GM21360 (cell line): ENCODE measurements at regions not wholly inside any gene's neighbourhood (a gene's known extent, or its start where the extent isn't known, plus 50 kb on each side); places are given as distances from the start of the nearest gene placed in this dataset.

Source experiments
- ATAC-seq: cut with Tn5 transposase; IDR thresholded peaks from one replicate; pipeline ENCODE4 v1.9.1; 2021; ENCODE audit warnings: mild to moderate bottlenecking, moderate library complexity; ENCODE audit not compliant: unreplicated experiment

- no peak for ATAC-seq
These were observed 1221.4 kb downstream of the VRK1 start for GRCh38 chr14:98018628-98019027.

GRCh38 chr14:98022541-98023520 is 1225.6 kb downstream of the VRK1 start:
- ATAC-seq, result no peak

DNA sequence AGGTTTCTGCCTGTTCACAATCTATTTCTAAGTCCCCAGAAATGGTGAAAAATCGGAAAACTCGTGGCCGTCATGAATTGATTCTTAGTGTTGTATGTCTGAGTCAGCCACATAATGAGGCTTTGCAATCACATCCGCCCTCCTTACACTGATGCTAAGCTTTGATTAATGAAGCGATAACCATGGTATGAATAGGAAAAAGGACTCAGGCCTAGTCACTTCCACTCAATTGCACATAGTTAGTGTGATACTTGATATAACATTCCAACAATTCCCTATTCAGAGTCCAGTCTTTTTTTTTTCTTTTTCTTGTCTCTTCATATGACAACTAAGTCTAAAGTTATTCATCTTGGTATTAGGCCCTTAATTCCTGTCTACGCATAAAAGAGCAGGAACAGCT is 1231.0 kb downstream of the VRK1 start:
- no peak for ATAC-seq

GRCh38 chr14:98035396-98035795 is 1236.6 kb downstream of the BCL11B start:
- ATAC-seq, result no peak

DNA sequence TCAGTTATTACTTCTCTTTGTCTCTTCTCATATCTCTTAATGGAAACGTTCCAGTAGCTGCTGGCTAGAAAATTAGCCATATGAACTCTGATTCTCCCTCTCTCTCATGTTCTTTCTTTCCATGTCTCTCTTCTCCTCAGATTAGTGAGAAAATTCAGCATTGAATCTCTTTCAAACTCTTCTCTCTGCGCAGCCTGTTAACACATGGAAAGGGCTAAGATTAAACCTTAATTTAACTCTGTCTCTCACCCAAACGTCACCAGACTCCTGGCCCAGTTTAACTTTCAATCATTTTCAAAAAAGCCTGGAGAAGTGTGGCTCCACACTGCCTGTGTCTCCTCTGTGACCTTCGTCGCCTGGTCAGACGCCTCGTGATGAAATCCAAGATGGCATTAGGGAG is 1234.2 kb downstream of the BCL11B start:
- ATAC-seq, result no peak

DNA sequence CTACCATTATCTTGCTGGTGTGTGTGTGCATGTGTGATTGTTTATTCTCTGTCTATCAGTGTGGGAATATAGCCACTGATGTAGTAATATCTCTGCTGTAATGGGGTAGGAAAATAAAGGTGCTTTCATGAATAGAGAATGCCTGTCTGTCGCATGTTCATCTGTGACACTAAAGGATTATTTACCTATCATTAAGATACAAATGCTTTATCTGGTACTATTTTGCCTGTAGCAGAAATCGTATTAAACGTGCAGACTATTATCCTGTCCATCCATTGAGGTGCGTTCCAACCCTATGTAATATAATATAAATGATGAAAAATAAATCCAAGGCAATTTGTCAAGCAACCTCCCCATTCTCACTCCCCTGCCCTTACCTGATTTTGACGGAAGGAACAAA is 1215.1 kb downstream of the BCL11B start:
- no peak for ATAC-seq

DNA sequence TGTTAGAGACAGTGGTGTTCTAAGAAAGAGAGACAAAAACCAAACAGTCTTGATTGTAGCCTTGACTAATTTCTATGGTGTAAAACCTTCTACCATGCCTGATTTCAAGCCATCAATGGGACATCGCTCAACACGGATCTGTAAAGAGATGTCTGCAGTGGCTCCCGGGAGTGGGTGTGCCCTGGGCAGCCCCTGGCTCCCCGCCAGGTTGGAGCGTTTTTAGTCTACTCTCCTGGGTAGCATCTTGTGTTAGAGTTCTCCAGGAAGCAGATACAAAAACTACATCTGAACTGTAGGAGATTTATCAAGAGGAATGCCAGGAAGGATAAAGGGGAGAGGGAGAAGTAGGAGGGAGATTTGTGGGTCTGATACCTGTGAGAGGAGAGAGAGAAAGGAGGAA is 1212.9 kb downstream of the BCL11B start:
- ATAC-seq, result no peak

- no peak for ATAC-seq
These were observed 1209.9 kb downstream of the BCL11B start for GRCh38 chr14:98062083-98062482.

GRCh38 chr14:98069712-98070171 is 1202.3 kb downstream of the BCL11B start:
- no peak for ATAC-seq

- no peak for ATAC-seq
These were observed 1201.5 kb downstream of the BCL11B start for GRCh38 chr14:98070536-98070935.

GRCh38 chr14:98074111-98074510 is 1197.9 kb downstream of the BCL11B start:
- no peak for ATAC-seq

DNA sequence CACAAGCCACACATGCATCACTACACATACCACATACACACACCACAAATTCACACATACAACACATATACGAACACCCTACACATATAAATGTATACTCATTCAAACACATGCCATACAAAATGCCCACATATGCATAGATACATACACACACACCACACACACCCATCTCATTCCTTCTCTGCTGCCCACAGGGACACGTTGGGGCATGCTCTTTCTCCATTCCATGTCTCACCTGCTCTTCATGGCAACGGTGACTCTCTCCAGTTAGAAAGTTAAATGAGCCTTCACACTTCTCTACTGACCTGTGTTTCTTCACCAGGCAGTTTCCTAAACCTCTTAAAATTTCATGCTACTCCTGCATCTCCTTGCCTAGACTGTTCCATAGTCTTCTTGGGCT is 1194.8 kb downstream of the BCL11B start:
- no peak for ATAC-seq

DNA sequence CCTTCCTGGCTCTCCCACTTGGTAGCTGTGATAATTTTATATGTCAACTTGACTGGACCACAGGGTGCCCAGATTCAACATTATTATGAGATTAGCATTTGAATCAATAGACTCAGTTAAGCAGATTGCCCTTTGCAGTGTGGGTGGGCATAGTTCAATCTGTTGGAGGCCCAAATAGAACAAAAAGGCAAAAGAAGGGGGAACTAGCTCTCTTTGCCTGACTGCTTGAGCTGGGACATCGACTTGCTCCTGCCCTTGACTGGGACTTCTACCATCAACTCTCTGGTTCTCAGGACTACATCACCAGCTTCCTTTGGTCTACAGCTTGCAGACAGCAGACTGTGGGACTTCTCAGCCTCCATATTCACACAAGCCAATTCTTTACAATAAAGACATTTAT is 1189.2 kb downstream of the BCL11B start:
- ATAC-seq, result no peak

- ATAC-seq, result no peak
These were observed 1186.2 kb downstream of the BCL11B start for GRCh38 chr14:98085751-98086150.

DNA sequence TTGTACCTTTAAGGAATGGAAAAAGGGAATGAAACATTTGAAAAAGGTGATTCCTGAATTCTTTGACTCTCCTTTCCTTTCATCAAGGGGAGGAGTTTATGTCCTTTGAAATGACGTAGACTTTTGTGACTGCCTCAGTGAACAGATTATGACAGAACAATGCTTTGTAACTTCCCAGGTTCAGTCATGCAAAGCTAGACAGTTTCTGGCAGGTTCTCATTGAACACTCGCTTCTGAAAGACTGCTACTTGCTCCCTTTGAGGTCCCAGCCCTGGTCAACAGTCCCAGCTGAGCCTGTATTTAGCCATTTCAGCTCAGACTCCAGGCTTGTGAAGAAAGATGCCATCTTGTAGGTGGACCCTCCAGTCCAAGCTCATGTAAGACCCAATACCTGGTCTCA is 1178.9 kb downstream of the BCL11B start:
- ATAC-seq, result no peak

GRCh38 chr14:98099527-98099926 is 1172.5 kb downstream of the BCL11B start:
- no peak for ATAC-seq

DNA sequence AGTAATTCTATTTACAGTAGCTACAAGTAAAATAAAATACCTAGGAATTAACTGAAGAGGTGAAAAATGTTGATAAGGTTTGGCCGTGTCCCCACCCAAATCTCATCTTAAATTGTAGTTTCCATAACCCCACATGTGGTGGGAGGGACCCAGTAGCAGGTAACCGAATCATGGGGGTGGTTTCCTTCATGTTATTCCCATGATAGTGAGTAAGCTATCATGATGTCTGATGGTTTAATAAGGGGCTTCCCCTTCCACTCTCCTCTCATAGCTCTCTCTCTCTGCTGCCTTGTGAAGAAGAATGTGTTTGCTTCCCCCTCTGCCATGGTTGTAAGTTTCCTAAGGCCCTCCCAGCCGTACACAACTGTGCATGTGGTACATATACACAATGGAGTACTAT is 1170.7 kb downstream of the BCL11B start:
- ATAC-seq, result no peak

DNA sequence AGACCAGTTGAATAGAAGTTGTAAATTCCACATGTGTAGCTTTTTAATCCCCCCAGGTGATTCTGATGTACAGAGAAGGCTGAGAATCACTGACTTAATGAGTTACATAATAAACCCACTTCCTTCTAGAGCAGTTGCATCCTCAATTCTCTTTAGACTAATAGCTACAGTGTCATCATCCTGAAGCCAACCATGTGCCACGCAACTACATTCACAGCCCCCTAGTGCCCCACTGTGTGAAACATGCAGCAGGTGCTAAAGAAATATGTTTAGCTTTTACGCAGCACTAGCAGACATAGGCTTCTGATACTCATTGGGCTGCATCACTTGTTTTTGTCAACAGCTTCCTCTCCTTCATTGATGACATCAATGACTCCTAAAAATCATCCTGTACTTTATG is 1168.3 kb downstream of the BCL11B start:
- ATAC-seq, result no peak

DNA sequence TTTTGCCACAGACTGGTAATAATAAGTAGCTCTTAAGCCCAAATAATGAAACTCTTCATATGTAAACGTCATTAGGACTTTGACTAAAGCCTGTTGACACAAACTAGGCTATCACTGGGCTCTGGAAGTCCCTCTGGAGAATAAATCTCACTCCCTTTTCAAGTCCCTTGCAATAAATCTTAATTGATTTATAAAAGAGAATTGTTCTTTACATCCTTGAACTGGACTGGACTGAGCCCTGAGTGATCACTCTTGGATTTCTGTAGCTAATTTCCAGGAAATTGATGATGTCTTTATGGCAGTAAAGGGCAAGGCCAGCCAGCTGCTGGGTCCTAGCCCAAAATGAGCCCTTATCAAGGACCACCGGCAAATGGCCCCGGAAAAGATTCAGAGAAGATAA is 1162.7 kb downstream of the BCL11B start:
- no peak for ATAC-seq

GRCh38 chr14:98112194-98112780 is 1159.7 kb downstream of the BCL11B start:
- ATAC-seq, result no peak

DNA sequence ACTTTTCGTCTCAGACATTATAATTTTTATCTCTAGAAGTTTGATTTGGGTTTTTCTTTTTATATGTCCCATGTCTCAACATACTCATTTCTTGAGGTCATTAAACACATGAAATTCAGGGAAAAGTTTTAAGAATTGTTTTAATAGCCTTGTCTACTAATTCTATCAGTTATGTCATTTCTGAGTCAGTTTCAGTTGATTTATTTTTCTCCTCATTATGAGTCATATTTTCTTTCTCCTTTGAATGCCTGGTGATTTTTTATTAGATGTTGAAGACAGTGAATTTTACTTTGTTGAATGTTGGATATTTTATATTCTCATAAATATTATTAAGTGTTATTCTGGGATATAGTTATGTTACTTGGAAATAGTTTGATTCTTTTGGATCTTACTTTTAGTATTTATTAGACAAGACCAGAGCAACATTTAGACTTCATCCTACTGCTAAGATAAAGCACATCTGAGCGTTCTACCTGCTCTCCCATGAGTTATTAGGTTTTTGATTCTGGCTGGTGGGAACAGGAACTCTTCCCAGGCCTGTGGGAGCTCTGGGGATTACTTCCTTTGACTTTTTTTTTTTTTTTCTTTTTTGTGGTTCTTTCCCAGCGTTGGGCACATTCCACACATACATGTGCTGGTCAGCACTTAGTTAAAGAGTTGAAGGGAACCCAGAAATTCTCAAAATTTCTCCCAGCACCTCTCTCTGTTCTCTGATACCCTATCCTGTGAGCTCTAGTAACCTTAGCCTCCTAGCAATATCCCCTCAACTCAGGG is 1157.7 kb downstream of the BCL11B start:
- ATAC-seq, result no peak
